Vagina (tissue), 2 donors: ENCODE measurements at regions not wholly inside any gene's neighbourhood (a gene's known extent, or its start where the extent isn't known, plus 50 kb on each side); places are given as distances from the start of the nearest gene placed in this dataset.

Experiments used
- DNase-seq, 2 donors: peaks; one replicate each; pipeline ENCODE4 v3.0.0-alpha.2; 2017; ENCODE audit errors: extremely low spot score in 2 of 2
- H3K27ac ChIP-seq: fragments of 200-600 bp; sonication (generic); one replicate; pipeline ENCODE4 v1.5.1; 2019
- H3K27me3 ChIP-seq: fragments of 200-600 bp; sonication (generic); one replicate; pipeline ENCODE4 v1.5.1; 2019
- H3K36me3 ChIP-seq, 2 donors: fragments of 200-600 bp; sonication (generic); one replicate each; pipeline ENCODE4 v1.5.1; 2017 to 2019
- H3K4me1 ChIP-seq: fragments of 200-600 bp; sonication (generic); one replicate; pipeline ENCODE4 v1.5.1; 2019
- H3K4me3 ChIP-seq, 2 donors: fragments of 200-600 bp; sonication (generic); 1 replicate in 1 of 2; 2 replicates in 1 of 2; pipeline ENCODE4 v1.5.1; 2016 to 2019
- H3K9me3 ChIP-seq: fragments of 200-600 bp; sonication (generic); one replicate; pipeline ENCODE4 v1.5.1; 2019
- CTCF ChIP-seq, 3 experiments: fragments of 450-650 bp in 2 of 3; fragments of 200-600 bp in 1 of 3; sonication (generic) in 1 of 3; IDR thresholded peaks; one replicate each; pipeline ENCODE4 v1.5.1; 2017 to 2019; ENCODE audit warnings: antibody characterized with exemption in 3 of 3, mild to moderate bottlenecking in 2 of 3, moderate library complexity in 2 of 3
- POLR2A ChIP-seq, 2 donors: fragments of 450-650 bp; IDR thresholded peaks; one replicate each; pipeline ENCODE4 v1.6.1; 2017; ENCODE audit warnings: antibody characterized with exemption in 2 of 2, mild to moderate bottlenecking in 2 of 2, moderate library complexity in 2 of 2
- POLR2AphosphoS5 ChIP-seq, 2 donors: sonication (generic); formaldehyde crosslinking; IDR thresholded peaks; one replicate each; pipeline ENCODE4 v1.9.0; 2017; ENCODE audit warnings: antibody characterized with exemption in 2 of 2, mild to moderate bottlenecking in 2 of 2, low read depth in 1 of 2; ENCODE audit not compliant: insufficient read depth in 1 of 2
- intact Hi-C: fragments of 100-400 bp; cut with DNase I; formaldehyde crosslinking; loops from one replicate; pipeline ENCODE4 v1.15.1; 2023

GRCh38 chr6:112634376-112634775 lies 287.2 kb downstream of the RFPL4B start:
- no peaks in the 10 kb centered on the region for H3K4me1 ChIP-seq
- DNase-seq = no peak
- H3K4me3 ChIP-seq = no peak overlapping the region
- intact Hi-C loops = no loop called here
- no peaks in the 10 kb centered on the region for H3K27me3 ChIP-seq
- no peaks in the 10 kb centered on the region for H3K9me3 ChIP-seq
- H3K36me3 ChIP-seq = no peaks in the 10 kb centered on the region
- no peak for TF ChIP-seq POLR2A (IDR thresholded peaks at IDR 0.05)
- H3K27ac ChIP-seq = no peak overlapping the region

- intact Hi-C loops = no loop called here
- Histone ChIP-seq H3K27me3 (no peaks in the 10 kb centered on the region), H3K36me3 (no peaks in the 10 kb centered on the region), H3K27ac (no peak overlapping the region), H3K4me1 (no peaks in the 10 kb centered on the region), H3K4me3 (no peak overlapping the region), H3K9me3 (no peaks in the 10 kb centered on the region)
- TF ChIP-seq CTCF (IDR thresholded peaks at IDR 0.05) = no peak
- no peak for TF ChIP-seq POLR2AphosphoS5 (IDR thresholded peaks at IDR 0.05; ENCODE audit: insufficient read depth in 1 of 2, low read depth in 1 of 2)
- no peak for TF ChIP-seq POLR2A (IDR thresholded peaks at IDR 0.05)
- DNase-seq = no peak
Observed at GRCh38 chr6:112636650-112637262, 289.6 kb downstream of the RFPL4B start.

- no peak overlapping the region for H3K27ac ChIP-seq
- intact Hi-C loops = no loop called here
- no peaks in the 10 kb centered on the region for H3K9me3 ChIP-seq
- DNase-seq = no peak
- H3K36me3 ChIP-seq = no peaks in the 10 kb centered on the region
- TF ChIP-seq CTCF (IDR thresholded peaks at IDR 0.05) = no peak
- no peak for TF ChIP-seq POLR2AphosphoS5 (IDR thresholded peaks at IDR 0.05; ENCODE audit: insufficient read depth in 1 of 2, low read depth in 1 of 2)
- TF ChIP-seq POLR2A (IDR thresholded peaks at IDR 0.05) = no peak
- no peaks in the 10 kb centered on the region for H3K4me1 ChIP-seq
- H3K4me3 ChIP-seq = no peak overlapping the region
- H3K27me3 ChIP-seq = no peaks in the 10 kb centered on the region
Observed at GRCh38 chr6:112639391-112639831, 292.3 kb downstream of the RFPL4B start.

GRCh38 chr6:112640891-112641290 lies 293.8 kb downstream of the RFPL4B start:
- Histone ChIP-seq H3K36me3 (no peaks in the 10 kb centered on the region), H3K27me3 (no peaks in the 10 kb centered on the region), H3K4me1 (no peaks in the 10 kb centered on the region), H3K9me3 (no peaks in the 10 kb centered on the region), H3K4me3 (no peak overlapping the region), H3K27ac (no peak overlapping the region)
- TF ChIP-seq POLR2AphosphoS5 (IDR thresholded peaks at IDR 0.05; ENCODE audit: insufficient read depth in 1 of 2, low read depth in 1 of 2) (no peak), POLR2A (IDR thresholded peaks at IDR 0.05) (no peak), CTCF (IDR thresholded peaks at IDR 0.05) (no peak)
- DNase-seq = no peak
- intact Hi-C loops = no loop called here

GRCh38 chr6:112649853-112650252 lies 302.7 kb downstream of the RFPL4B start:
- Histone ChIP-seq H3K9me3 (no peaks in the 10 kb centered on the region), H3K27me3 (no peaks in the 10 kb centered on the region), H3K4me3 (no peak overlapping the region), H3K36me3 (no peaks in the 10 kb centered on the region), H3K27ac (no peak overlapping the region), H3K4me1 (no peaks in the 10 kb centered on the region)
- no peak for TF ChIP-seq POLR2AphosphoS5 (IDR thresholded peaks at IDR 0.05; ENCODE audit: insufficient read depth in 1 of 2, low read depth in 1 of 2)
- TF ChIP-seq CTCF (IDR thresholded peaks at IDR 0.05) = no peak
- TF ChIP-seq POLR2A (IDR thresholded peaks at IDR 0.05) = no peak
- DNase-seq = no peak
- intact Hi-C loops = no loop called here
